Kidney tubule cell (primary cell): ENCODE measurements at regions not wholly inside any gene's neighbourhood (a gene's known extent, or its start where the extent isn't known, plus 50 kb on each side); places are given as distances from the start of the nearest gene placed in this dataset.

ENCODE experiments used
- DNase-seq: peaks from one replicate; pipeline ENCODE4 v3.0.0-alpha.2; 2018; ENCODE audit warnings: low spot score

DNA sequence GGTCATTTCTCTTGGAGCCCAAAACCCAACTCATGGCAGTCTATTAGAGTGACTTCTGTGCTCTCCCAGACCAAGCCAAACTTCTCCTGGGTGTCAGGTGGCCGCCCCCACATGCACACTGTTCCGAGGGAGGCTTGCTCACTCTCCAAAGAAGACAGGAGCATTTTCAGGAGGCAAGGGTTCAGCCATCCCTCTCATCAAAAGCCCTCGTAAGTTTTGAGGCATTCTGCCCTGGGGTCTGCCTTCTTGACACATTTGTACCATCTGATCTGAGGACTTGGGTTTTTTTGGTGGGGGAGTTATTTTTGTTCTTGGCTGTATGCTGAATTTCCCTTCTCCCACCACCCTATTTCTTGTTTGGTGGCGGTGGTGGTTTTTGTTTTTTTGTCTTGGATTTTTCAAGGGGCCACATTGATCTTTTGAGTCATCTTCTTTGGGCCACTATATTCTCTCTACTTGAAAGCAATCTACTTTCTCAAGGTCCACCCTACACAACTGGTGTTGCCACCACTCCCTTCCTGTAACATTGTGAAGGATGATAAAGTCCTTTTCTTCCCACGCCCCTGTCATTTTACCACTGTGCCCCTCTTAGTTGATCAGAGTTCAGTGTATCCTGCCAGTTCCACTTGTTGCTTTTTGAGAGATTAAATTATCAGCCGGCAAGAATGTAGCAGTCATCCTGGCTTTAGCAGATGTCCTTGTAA is 255.8 kb downstream of the CYP26B1 start:
- DNase-seq = no peak

GRCh38 chr2:71891155-71891554 is 256.5 kb downstream of the CYP26B1 start:
- DNase-seq = no peak

GRCh38 chr2:71889759-71890684 is 257.6 kb downstream of the CYP26B1 start:
- peak; percentile 59 for DNase-seq

DNA sequence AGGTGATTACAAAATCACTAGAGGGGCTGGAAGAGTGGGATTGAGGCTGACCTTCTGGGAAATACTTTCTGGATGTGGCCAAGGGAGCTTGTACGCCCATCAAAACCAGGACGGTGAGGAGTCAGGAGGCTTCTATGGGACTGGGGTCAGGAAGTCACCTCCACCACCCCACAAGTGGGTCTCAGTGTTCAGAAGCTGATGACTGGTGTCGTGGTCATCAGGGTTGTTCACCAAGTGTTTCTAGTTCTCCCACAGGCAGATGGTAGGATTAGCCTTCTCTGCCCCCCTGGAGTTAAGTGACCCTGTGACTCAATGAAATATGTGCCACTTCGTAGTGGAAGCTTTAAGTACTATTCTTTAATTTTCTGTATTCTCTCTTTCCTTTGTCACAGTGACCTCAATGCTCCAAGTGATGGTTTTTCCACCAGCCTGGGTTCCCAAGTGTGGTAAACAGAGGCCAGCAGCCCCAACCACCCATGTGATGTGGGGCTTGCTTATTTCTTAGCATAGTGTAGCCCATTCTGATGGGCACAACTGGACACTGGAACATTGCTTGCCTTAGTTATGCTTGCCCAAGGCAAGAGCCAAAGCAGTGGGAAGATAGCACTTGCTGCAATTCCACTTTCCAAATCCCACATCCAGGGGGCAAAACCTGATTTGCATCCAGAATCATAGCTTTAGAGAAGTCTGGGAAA is 258.8 kb downstream of the CYP26B1 start:
- peak; percentile 17 for DNase-seq

GRCh38 chr2:71887196-71887595 is 260.5 kb downstream of the CYP26B1 start:
- DNase-seq = no peak

DNA sequence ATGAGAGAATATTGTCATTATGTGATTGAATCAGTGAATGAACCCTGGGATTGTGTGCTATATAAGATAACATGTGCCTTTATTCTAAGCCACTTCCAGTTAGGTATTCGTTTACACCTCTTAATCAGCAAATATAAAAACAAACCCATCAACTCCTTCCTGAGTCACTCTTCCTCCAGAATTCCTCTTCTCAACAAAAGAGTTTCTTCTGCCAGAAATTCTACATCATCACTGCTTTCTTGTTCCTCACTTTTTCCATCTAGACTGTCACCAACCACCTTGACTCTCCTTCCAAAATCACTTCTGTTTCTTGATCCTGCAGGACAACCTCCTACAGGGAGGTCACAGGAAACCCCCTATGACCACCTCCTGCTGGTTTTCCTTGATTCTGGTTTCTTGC is 261.4 kb downstream of the CYP26B1 start:
- no peak for DNase-seq

GRCh38 chr2:71884303-71885042 is 263.2 kb downstream of the CYP26B1 start:
- DNase-seq = peak; percentile 44

DNA sequence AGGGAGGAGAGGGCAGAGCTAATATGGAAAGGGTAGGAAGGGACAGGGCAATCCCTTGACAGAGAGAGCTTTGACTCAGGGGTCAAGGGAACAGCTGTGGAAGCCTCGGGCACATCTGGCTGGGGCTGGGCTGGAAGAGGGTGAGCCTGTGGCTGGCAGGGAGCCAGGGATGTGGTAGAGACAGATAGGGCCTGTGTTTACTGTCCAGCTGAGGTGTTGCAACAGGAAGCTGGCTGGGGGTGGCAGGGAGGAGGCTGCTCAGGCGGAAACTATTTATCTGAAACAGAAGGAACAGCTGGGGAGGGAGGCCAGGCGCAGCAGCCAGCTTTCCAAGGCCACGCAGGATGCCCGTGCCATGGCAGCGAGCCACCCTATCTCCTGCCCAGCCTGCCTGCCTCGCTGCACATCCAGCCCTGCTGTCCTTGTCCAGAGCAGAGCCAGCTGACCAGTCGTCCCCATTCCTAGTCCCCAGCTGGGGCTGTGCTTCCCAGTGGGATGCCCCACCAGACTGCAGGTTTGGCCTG is 264.7 kb downstream of the CYP26B1 start:
- DNase-seq = peak; percentile 87

- no peak for DNase-seq
Observed at GRCh38 chr2:71882236-71882946, 265.3 kb downstream of the CYP26B1 start.

- DNase-seq = peak; percentile 52
Observed at GRCh38 chr2:71880846-71881610, 266.6 kb downstream of the CYP26B1 start.

DNA sequence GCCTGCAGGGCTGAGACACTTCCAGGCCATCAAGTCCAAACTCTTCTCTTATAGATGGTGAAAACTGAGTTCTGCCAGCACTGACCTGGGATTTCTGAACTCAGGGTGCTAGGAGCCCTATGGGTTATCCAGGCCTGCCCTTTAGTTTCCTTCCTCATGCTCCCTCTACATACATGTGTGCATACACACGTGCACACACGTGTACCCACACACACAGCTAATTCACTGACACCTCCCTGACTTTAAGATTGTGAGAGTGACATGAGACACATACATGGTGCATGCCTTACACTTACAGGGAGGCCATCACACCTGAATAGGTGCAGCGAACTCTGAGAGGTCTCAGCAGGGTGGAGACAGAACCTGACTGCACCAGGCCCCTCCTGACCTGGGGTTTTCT is 267.4 kb downstream of the CYP26B1 start:
- no peak for DNase-seq

DNA sequence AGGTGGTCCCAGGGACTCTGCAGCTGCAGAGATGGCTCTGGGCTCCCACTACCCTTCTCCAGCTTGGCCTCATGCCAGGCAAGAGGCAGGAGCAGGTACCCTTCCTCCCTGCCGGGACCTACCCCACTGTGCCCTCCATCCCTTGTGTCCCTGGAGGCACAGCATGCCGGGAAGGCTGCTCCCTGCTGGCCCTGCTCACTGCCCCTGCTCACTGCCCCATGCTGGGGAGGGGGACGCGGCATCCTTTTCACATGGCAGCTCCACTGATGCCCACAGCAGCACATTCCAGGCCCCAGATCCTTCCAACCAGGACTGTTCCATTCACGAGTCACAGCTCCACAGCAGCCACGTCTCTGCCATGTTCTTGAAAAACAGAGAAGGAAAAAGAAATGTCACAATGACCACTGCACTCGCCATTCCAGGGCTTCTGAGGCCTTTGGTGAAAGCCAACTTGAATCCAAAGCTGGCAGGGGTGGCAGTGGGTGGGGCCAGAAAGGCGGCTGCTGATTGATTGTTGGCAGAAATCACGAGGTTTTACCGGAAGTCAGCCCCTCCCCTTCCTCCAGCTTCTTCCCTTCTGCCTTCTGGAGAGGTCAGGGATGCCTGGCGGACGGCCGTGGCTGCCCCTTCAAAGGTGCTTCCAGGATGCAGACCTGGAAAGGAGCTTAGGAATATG is 268.0 kb downstream of the CYP26B1 start:
- DNase-seq = no peak

DNA sequence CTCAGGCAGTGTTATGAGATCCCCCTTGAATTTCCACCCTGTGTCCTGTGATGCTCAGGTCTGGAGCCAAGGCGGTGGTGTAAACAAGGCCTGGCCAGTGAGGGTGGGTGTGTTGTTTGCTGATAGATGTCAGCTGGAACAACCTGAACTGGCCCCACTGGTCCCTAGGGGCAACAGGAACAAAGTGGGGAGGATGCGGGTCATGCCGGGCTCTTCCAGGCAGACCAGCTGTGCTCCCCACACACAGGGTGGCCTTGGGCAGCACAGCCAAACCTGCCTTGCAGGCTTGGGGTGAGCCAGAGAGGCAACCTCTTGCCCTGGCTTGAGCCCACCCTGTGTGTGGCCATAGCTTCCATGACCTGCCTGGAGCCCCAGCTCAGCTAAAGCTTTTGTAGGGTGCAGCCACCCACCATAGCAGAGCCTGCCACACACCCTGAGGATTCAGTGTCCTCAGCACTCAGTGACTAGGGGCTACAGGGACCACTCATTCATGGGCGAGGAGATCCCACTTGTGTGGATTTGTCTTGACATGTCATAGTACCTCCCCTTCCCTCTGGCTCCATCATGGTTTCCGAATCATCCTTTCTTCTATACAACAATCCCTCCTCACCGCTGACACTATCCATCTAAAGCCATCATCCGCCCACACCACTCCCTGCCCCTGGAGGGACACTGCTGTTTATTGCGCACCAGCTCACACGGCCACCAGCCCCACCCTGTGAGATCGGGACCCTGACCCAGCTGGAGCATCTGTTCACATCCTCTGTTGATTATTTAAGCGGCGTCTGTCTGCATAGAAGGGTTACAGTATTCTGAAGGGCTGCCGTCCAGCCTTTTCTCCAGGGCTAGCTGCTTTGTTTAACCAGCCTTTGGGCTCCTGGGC is 268.8 kb downstream of the CYP26B1 start:
- no peak for DNase-seq

DNA sequence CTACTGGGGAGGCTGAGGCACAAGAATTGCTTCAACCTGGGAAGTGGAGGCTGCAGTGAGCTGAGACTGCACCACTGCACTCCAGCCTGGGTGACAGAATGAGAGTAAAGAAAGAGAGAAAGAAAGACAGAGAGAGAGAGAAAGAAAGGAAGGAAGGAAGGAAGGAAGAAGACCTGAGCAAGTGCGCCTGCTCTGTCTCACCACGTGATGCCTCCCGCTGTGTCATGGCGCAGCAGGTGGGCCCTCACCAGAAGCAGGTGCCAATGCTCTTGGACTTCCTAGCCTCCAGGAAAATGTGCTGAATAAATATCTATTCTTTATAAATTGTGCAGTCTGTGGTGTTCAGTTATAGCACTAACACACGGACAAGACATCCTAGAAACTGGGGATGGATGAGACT is 270.0 kb downstream of the CYP26B1 start:
- DNase-seq = no peak

GRCh38 chr2:71876542-71877451 is 270.9 kb downstream of the CYP26B1 start:
- no peak for DNase-seq

- no peak for DNase-seq
Observed at GRCh38 chr2:71872466-71873051, 275.1 kb downstream of the CYP26B1 start.

DNA sequence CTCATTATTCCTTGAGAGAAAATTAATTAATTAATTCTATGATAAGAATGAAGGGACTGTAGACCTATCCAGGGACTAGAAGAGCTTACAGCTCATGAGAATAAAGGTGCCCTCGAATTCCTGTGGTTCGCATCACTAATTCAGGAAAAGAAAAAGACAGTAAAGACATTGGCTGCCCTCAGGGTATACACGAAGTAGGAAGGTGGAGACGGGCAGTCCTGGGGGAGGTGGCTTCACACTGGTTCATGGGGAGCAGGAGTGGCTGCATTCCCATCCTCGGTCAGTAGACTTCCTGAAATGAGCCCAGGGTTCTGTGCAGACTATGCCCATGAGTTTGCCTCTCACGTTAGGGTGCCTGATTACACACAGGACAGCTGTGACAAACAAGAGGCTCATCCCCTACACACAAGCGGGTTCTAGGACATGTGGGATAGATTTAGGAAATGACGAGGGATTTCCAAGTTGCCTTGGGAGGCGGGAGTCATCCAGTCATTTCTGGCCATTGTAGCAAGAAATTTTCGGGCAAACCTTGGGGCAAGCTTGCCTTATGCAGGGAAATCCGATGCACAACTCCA is 282.2 kb downstream of the CYP26B1 start:
- DNase-seq = no peak
